GOT3 (cell line): ENCODE measurements at regions not wholly inside any gene's neighbourhood (a gene's known extent, or its start where the extent isn't known, plus 50 kb on each side); places are given as distances from the start of the nearest gene placed in this dataset.

Source experiments
- DNase-seq: peaks from one replicate; lab custom pipeline; 2025; ENCODE audit warnings: mixed read lengths; lab: John Stamatoyannopoulos, UW

DNA sequence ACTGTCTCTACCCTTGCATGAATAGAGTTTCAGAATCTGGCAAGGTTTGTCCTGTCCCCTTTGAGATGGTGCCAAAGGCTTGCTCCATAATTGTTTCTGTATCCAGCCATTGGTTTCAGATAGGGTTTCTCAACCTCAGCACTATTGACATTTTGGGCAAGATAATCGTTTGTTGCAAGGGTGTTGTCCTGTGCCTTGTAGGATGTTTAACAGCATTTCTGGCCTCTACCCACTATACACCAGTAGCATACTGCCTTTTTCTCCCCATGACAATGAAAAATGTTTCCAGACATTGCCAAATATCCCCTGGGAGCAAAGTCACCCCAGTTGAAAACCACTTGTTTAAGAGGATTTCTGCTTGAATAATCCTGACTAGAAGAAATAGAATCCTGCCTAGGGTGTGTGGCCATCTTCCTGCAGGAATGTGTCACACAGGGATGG is 126.8 kb downstream of the CDC42EP3 start:
- no peak for DNase-seq

DNA sequence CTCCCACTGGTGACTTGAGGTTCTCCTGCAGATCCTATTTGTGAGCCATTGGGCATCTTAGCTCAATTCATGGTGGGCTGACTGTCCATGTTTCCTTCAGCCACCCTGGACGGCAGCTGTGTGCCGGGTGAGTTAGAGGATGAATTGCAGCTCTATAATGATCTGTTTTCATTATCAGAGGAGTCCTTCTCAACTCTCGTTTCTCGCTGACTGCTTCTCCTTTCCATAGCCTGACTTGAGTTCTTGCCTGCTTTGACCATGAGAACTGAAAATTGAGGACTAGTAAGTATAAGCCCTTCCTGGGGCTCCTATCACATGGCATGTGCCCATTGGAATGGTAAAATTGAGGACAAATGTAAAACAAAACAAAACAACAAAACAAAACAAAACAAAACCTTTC is 121.8 kb downstream of the CDC42EP3 start:
- DNase-seq: no peak

DNA sequence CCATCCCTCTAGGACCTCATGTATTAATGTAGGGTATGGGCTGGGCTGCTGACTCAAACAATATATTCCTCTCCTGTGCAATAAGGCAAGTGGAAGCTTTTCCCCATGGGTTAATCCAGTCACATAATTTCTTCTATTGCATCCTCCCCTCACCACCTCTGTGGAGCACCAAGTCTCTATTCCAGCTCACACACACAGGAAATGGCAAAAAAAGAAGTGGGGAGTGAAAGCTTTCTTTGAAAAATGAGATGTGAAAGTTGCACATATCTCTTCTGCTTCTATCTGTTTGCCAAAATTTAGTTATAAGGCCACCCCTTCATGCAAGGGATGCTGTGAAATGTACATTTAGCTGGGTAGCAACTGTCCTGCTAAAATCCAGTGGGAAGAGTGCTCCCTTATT is 121.3 kb downstream of the CDC42EP3 start:
- DNase-seq: no peak

DNA sequence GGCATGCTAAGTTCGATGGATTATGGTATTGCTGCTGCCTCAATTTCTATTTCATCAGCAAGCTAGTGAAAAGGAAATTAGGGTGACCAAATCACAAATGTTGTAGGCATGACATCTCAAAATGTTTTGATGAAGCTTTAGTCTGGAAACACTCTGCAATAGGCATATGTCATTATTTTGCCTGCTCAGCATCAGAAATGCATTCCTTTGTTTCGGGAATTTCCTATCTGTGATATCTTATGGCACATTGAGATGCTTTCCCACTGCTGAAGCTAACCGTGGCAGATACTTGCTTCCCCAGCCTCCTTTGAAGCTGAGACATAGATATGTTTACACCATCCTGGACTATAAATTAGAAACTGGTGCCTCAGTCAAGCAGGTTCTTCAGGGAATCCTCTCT is 119.7 kb downstream of the CDC42EP3 start:
- DNase-seq: no peak

DNA sequence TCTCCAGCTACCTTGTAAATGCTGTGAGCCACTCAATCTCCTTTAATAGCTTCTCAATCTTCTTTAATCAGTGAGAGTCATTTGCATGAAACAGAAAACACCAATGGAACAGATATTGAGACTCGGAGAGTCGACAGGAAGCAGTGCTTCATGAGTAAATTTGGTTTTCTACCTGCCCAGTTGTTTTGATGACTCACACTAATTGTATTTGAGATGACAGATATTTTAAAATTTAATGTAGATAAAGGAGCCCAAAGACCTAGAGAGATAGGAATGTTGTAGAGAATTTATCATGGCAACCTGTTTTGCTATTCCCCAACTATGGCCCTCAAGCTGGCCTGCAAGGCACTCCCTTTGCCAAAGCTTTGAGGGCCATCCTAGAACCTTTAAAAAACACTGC is 119.1 kb downstream of the CDC42EP3 start:
- no peak for DNase-seq

DNA sequence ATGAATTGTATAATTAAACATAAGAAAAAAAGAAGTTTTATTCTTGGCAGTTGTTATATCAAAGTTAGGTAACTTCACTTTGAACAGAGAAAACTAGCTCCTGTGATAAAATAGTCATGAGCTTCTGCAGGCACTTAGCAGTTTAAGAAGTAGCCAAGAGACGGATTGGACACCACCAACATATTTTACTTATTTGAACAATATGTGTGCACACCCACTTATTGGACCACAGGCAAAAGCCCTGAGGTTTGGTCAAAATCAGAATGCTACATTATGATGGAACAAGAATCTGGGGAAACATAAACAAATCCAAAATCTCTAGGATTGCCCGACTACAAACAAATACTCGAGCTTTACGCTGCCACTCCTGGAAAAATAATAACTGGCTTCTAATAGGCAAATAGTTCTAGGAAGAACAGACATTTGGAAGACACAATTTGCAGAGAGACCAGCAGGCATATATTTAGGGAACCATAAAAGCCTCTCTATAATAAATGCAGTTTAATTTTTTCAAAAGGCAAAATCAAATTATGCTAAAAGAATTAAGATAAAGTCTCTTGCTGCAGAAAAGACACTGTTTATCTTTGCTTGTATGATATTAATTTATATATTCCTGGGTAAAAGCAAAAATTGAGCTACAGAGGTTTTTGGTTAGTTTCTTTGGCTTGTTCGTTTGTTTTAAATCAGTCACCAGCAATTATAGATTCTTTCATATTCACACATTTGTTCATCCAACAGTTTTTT is 117.9 kb downstream of the CDC42EP3 start:
- DNase-seq: no peak

DNA sequence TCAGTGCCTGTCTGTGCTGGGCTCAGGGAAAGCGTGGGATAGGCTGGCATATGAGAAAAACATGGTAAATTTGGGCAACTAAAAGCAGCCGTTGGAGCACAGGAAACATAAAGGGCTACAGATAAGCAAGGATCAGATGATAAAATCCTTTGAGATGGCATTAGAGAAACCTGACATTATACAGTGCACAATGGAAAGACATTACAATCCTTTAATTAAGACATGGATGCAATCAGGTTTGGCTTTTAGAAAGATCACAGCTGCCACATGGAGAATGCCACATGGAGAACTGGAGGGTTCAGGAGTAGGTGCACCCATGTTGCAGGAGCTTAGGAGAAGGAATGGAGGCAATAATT is 117.3 kb downstream of the CDC42EP3 start:
- DNase-seq: no peak

DNA sequence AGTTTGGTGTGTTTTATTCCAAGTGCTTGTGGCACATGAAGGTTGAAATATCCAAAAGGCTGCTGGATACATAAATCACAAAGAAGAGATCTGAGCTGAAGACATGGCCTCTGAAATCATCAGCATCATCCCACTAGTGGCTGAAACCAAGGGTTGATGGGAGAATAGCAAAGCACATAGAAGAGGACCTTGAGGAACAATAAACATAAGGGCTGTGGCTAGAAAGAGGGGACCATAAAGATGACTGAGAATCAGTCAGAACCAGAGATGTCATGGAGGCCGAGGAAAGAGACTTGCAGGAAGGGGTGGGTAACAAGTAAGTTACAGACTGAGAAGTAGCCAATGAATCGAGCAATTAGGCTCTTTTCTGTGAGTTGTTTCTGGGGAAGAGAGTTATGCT is 116.8 kb downstream of the CDC42EP3 start:
- DNase-seq: no peak

DNA sequence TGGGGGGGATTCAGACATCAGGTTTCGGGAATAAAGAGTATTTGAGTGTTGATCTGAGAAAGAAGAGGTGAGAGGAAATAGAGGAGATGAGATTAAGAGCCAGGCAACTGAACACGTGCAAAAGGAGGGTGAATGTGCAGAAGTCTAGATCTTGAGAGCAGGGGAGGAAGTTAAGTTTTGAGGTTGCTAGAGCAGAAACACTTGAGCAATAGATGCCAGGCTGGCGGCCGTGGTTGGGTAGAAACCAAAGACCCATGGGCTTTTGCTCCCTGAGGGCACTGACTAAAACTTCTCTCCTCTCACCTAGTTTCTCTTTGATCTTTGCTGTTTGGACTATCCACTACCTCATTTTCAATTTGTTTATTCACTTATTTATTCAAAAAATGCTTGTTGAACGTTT is 116.0 kb downstream of the CDC42EP3 start:
- DNase-seq: no peak

DNA sequence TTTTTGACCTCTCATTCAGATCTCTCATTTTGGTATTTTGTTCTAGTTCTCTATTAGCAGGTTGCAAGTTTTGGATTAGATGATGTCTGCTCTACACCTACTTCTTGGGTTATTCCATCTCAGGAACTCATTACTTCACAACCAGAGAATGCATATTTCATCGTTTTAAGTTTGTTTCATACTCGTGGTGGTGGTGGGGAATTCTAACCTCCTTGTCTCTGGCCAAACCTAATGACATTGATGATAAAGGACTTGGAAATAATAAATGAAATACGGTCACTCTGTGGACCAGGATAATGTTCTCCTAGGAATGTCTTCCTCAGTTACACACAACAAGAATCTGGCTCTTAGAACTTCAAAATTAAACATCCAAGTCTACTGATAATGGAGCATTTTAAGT is 115.2 kb downstream of the CDC42EP3 start:
- no peak for DNase-seq

DNA sequence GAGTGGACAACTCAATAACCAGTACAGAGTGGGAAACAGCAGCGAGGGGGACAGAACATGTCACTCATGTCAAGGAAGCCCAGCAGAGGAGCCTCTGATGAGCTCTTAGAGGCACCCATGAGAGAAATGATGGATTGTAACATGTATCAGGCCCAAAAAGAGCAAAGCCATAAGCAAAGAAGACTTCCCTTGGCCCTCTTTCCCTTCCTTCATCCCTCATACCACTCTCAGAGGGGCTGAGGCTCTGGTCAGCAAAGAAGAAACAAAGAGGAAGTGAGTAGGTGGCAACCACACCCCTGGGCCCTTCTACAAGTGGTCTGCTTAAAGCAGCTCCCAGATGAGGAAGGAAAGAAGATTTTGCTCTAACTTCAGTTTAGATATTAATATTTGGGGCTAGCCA is 112.8 kb downstream of the CDC42EP3 start:
- DNase-seq: no peak

DNA sequence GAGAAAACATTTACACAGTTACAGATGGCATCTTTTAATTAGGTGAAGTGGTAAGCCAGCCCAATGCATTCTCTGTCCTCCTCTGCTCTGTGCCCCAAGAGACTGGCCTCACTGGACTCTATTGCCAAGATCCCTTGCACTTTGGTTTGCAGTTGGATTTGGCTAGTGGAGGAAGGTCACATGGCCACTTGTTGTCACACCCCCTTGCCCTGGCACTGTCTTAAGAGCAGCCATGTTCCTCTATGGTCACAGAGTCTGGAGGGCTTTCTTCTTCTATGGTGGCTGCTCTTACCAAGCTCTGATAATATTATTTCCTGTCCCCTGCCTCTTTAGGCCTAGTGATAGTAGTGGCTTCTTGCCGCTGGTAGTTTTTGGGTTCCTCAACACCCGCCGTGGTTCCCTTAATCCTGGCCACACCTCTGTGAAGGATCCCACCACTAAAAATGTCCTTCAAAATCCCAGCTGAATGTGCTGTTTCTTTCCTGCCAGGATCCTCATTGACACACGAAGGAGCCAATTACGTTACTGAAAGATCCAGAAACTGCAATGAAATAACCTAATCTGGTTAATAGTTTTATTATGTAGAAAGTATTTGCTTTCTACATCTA is 111.1 kb downstream of the CDC42EP3 start:
- no peak for DNase-seq

DNA sequence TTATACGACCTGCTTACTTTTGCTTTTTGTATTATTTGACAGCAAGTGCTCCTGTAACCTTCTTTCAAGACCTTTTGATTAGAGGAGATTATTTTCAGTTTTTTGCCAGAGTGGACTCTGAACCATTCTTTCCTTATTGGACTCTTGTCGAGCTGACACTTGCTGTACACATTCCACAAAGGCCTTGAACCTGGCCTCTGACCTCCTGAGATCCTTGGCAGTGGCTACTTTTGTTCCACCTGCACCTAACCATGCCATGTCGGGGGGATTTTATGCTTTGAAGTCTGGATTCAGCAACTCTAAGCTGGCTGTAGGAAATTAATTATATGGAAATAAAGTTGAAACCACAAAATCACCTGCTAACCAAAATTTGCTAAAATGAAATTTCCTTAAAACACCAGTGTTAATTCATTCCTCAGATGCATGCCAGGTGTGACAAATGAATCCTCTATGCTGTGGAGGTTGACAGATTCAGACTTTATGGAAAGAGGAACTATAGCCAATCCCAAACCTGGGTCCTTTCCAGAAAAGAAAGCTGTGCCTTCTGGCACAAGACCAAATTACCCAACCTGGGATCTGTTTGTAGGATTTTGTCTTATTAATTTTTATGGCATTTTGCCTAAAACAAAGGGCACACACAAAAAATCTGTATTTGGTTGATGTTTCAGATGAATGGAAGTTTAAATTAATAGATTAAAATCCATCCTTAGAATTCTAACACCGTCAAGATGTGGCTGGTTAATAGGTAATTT is 110.4 kb downstream of the CDC42EP3 start:
- no peak for DNase-seq

DNA sequence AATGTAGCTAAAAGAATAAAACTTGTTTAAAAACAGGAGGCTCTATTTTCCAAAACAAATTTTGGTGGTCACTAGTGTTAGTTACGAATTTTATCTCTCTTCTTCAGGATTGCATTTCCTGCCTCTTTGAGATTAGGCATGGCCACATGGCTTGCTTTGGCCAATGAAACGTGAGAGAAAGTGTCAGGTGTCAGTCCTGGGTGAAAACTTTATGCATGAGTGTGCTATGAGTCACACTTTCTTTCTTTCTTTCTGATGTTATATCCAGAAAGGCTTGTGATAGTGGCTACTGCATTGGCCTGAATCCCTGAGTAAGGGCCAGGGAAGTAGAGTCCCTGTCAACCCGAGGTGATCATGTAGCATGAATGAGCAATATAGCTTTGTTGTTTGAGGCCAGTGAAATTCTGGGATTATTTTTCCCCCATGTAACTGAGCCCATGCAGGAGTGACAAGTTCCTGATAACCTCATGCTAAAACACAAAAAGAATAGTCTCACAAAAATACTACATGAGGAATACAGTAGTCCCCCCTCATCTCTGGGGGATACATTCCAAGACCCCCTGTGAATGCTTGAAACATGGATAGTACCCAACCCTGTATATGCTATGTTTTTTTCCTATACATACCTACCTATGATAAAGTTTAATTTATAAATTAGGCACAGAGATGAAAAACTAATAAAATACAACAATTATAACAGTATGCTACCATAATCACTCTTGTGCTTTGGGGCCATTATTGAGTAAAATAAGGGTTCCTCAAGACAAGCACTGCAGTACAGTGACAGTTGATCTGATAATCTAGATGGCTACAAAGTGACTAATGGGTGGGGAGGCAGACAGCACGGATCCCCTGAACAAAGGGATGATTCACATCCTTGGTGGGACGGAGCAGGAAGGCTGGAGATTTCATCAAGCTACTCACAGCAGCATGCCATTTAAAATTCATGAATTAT is 109.5 kb downstream of the CDC42EP3 start:
- no peak for DNase-seq

DNA sequence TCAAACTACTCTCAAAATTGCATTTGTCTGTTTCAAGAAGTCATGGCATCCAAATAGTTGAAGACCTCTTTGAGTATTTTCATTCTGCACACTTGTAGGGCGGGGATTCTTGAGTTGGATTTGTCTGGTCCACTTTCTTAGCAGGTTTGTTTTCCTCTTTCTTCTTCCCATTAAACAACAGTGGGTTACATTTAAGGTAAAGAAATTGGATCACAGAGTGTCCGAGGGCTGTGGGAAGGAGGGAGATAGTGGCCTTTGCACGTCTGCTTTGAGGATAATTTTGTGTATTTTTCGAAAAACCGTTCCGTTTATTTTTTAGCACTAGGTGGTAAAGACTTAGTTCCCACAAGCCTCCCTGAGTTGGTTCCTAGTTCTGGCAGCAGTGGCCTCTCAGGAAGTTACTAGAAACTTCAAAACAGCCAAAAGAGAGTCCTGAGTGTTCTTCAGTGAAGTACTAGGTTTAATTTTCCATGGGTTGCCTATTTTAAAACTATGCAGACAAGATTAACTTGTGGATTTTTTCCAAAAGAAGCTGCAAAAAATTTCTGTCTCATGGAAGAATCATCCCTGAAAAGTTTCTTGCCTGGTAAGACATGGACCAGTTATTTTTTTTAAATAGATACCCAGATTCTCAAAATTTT is 107.9 kb downstream of the CDC42EP3 start:
- no peak for DNase-seq

DNA sequence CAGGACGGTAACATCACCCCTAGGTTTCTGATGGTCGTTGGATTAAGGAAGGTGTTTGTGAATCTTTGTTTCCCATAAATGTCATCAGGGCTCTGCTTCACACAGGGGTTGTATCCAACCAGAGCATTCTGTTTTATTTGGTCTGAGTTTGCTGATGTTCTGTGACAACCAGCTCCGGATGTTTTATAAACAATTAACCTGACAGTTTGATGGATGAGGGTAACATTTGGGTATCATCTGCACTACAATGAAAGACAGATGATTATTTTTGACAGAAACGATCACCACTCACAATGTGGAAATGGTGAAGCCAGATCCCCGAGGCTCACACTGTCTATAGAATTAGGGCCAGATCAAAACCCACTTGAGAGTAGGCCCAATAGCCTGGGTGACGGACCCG is 107.1 kb downstream of the CDC42EP3 start:
- DNase-seq: no peak

DNA sequence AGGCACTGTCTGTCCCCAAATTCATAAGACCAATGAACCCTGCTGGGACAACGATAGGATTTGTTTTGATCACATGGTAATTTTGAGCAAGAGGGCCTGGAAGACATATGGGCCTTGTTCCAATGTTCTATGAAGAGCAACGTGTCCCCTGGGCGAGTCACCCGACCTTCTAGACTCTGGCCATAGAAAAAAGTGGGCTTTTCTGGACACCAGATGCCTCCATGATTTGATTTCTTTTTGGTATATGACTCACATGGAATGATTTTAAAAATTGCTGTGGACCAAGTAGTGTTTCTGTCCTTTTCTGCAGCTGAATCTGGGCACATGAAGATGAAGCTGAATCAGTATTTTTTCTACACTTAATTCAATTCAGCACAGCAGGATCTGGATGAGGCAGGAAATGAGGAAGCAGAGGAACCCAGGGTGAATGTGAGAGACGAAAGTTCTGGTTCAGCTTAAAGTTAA is 104.9 kb downstream of the CDC42EP3 start:
- DNase-seq: no peak

DNA sequence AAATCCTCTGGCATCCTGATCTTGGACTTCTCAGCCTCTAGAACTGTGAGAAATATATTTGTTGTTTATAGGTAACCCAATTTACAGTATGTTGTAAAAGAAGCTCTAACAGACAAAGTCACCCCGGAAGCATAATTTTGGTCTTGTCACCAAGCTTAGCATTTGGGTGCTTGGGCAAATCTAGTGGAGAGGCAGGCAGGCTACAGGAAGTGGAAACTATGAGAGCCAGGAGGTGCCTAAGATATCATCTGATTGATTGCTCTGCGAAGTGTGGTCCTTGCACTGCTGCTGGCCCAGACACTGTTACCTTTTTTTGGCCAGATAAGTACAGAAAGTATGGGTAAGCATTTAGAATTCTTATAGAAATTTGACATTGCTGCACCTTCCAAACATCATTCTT is 102.9 kb downstream of the CDC42EP3 start:
- DNase-seq: no peak

DNA sequence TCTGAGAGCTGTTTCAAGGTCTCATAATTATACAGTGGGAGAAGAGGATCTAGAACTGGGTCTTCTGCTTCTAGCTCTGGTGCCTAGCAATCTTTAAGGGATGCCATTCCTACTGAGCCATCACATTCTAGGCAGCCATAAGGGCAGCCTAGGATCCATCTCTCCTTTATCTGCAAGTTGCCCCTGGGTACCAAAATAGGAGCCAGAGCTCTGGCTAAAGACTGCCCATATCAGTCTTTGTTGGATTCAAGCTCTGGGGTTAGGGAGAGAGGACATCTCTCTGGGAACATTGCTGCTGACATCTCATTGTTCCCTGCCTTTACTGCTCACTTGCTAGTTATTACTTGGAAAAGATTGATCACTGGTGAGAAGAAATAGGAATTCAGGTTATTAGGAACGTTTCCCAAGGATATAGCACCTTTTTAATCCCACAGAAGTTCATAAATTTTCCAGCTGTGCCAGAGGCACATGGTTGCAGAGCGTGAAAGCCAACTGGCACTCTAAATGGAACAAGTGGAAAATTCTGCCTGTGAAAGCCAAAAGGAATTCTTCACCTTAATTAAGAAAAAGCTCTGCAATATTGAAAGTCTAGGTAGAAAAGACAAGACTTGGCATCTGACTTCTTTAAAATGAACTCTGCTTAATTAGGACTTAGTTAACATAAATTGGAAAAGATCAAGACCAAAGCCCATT is 102.2 kb downstream of the CDC42EP3 start:
- DNase-seq: no peak

DNA sequence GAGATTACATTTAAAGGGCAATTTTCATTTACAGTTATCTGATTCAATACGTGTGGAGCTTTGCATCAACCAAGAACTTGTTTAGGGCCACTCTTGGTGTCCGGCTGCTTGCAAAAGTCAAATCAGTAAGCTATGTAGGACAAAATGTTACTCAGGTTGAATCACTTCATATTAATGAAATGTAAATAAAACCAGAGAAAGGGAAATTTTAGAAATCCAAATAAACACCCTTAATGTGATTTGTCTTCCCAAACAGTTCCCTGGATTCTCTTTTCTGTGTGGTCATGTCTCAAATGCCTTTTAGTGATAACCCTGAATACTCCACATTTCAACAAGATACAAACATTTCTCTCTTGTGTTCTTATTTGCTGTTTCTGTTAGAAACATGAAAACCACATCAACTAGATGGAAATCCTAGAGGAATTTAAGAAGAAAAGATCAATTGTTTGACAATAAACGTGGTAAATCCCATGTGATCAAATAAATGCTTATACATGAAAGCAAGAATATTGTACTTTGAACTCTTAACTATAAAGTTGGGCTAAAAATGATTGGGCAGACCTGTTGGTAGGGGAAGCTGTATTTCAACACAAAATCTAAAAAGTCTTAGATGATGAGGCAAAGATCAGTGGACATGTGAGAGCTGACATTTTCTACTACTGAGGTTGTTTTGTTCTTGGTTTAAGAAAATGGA is 101.3 kb downstream of the CDC42EP3 start:
- DNase-seq: no peak
